Ecto neural progenitor cell (in vitro differentiated cells): ENCODE measurements at regions not wholly inside any gene's neighbourhood (a gene's known extent, or its start where the extent isn't known, plus 50 kb on each side); places are given as distances from the start of the nearest gene placed in this dataset.
"Not testable (repeated sequence)": the region's sequence is repeated elsewhere in the genome, so short reads cannot be mapped to it uniquely, and the experiment has no call there.

Source experiments
- DNase-seq: peaks from one replicate; pipeline ENCODE4 v3.0.0-alpha.2; 2018; ENCODE audit warnings: low spot score

DNA sequence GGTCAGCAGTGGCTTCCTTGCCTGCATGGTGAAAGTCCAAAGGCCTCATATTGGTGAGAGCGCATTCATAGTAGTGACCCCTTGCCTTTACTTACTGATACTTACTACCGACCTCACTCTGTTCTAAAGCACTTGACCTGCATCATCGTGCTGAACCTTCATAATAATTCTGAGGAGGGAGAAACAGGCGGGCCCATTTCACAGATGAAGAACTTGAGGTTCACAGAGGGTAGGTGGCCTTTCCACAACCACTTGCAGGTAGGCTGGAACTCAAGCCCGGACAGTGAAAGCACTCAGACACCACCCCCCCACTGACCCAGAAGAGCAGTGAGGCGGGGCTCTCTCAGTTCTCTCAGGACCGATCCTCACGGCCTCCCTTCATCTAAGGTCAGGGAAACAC lies 149.4 kb upstream of the CHST15 start:
- no peak for DNase-seq

DNA sequence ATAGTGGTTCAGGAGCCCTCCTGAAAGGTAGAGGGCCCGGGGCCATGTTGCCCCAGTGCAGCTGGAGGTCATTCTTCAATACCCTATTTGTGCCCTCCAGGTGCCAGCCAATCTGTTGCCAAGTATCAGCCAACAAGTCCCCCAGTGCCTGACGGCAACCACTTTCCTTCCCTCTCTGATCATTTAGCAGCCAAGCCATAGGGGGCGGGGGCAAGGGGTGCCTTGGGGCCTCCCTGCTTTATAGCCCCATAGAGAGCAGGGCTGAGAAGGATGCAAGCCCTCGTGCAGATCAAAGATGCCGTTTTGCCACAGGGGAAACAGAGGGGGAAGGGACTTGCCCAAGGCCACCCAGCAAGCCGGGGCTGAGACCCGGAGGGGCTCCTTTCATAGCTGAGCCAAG lies 149.0 kb upstream of the CHST15 start:
- DNase-seq, result no peak

- DNase-seq, result not testable (repeated sequence)
Measured at GRCh38 chr10:124241510-124241909, 148.1 kb upstream of the CHST15 start.

DNA sequence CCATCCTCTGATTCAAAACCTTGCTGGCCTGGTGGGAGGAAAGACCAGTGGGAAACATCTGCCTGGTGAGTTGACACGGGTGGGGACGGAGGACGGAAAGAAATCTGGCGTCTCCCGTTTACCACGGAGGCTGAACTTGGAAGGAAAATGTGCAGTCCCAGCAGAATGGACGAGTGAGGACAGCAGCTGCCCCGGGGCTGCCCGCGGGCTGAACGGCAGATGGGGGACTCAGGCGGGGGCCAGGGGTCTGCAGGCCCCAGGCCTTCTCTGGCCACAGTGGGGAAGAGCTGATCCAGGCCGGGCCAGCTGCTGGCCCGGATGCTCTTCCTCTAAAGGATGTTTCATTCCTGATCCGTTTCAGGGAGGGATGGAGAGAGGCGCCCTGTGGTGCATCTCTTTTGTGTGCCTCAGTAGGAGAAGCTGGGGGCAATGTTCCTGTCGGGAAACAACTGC lies 147.5 kb upstream of the CHST15 start:
- DNase-seq, result peak; percentile 64

GRCh38 chr10:124239696-124240095 lies 146.3 kb upstream of the CHST15 start:
- no peak for DNase-seq

DNA sequence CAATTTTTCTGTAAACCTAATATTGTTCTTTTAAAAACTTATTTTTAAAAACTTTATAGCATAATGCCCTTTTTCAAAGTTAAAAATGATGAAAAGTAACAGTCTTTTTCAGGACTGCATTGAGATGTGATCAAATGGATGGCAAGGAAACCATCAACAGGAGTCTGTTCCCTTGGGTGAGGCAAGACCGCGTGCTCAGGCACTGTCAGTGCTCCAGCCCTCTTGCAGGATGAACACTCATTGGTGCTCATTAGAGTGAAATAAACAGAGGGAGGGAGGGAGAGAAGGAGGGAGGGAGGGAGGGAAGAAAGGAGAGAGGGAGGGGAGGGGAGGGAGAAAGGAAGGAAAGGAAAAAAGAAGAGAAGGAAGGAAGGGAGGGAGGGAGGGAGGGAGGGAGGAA lies 145.7 kb upstream of the CHST15 start:
- DNase-seq, result no peak

GRCh38 chr10:124238367-124238766 lies 145.0 kb upstream of the CHST15 start:
- DNase-seq, result no peak

DNA sequence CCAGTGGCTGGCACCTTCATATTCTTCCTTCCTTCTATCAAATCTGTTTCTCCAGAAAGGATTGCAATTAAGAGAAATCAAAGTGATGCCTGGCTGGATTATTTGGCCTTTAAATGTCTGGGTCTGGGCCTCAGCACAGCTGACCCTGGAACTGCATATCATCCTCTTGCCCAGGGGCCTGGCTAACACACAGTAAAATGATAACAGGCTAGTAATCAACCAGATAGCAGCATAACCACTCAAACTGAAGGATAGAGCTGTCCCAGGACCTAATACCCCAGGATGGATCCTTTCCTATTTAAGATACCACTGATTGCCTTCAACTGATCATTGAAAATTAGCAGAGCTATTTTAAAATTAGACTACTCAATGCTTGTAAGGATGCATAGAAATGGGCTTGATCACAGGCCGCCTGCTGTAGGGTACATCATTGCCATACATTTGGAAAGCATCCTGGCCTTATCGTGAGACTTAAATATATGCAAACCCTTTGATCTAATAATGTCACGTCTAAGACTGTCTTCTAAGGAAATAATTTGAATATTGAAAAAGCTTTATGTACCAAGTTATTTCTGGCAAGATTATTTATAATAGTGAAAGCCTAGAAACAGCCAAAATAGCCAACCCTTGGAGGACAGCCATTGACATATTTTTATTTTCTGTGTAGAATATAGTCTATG lies 144.0 kb upstream of the CHST15 start:
- DNase-seq, result no peak

GRCh38 chr10:124236816-124237215 lies 143.4 kb upstream of the CHST15 start:
- no peak for DNase-seq

- DNase-seq, result no peak
Measured at GRCh38 chr10:124236136-124236535, 142.7 kb upstream of the CHST15 start.

DNA sequence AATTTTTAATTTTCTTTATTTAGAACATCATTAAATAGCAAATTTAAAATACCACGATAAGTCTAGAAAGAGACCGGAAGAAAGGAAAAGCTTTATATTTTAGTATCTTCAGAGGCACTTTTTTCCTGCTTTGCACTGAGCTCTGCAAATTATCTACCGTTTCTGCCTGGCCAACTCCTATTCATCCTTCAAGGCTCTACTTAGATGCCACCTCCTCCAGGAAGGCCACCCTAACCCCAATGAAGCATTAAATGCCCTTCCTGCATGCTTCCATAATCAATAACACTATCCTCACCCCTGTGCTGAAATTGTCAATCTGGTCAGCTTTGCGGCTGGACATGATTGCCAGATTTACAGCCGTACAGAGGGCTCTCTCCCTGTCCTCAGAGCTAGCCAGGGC lies 141.8 kb upstream of the CHST15 start:
- DNase-seq, result no peak

DNA sequence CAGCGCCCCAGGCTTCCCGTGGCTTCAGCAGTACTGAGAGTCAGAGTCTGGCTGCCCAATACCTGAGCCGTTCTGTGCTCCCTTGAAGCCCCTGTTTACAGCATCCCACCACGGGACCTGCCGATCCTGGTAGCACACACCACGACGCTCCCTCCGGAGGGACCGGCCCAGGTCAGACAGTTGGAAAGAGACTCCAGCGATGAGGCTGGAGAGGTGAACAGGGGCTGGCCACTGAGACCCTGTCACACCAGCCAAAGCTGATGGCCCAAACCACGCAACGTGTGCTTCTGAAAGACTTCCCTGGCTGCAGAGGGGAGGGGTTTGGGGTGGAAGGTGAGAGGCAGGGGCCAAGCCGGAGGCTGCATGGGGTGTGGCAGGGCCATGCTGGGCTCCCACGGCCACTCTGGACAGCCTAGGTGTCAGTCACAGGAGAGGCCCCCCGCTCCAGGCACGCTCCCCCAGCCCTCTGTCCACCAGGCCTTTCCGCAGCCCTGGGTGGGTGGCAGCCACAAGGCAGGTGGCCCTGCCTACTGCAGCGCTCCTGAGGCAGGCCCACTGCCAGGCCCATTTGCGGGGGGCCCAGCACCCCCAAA lies 140.2 kb upstream of the CHST15 start:
- no peak for DNase-seq

DNA sequence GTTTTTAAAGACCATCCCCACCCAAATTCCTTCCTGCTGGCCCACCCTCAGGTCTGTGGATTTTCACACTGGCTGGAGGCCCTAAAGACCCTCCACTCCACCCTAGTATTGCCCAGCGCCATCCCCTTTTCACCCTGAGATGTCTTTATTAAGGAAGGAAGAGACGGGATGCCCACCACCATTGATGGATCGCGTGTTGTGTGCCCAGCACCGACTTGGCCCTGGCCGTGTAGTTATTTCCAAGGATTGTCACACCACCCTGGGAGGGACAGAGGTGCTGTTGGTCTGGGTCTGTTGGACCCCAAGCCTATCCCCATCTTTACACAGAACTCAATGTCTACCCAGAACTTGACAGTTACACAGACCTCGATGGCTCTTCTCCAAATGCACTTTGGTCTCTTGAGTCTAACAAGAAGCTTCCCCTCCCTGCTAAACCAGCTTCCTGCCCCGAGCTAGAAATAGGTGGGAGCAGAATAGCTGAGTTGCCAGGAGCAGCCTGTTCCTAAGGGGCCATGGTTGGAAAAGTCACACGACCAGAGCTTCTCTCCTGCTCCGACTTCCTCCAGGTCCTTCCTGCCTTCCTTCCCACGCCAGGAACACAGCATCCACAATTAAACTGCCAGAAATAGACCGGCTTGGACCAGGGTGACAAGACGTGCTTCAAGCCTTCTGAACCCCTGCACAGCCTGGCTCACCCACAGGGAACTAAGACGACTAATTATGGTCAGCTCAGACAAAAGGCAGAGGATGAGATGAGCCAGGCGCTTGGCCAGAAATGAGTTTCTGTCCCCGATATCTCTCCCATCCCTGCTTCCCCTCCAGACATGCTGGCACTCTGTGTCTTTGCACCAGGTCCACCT lies 139.5 kb upstream of the CHST15 start:
- DNase-seq, result no peak

DNA sequence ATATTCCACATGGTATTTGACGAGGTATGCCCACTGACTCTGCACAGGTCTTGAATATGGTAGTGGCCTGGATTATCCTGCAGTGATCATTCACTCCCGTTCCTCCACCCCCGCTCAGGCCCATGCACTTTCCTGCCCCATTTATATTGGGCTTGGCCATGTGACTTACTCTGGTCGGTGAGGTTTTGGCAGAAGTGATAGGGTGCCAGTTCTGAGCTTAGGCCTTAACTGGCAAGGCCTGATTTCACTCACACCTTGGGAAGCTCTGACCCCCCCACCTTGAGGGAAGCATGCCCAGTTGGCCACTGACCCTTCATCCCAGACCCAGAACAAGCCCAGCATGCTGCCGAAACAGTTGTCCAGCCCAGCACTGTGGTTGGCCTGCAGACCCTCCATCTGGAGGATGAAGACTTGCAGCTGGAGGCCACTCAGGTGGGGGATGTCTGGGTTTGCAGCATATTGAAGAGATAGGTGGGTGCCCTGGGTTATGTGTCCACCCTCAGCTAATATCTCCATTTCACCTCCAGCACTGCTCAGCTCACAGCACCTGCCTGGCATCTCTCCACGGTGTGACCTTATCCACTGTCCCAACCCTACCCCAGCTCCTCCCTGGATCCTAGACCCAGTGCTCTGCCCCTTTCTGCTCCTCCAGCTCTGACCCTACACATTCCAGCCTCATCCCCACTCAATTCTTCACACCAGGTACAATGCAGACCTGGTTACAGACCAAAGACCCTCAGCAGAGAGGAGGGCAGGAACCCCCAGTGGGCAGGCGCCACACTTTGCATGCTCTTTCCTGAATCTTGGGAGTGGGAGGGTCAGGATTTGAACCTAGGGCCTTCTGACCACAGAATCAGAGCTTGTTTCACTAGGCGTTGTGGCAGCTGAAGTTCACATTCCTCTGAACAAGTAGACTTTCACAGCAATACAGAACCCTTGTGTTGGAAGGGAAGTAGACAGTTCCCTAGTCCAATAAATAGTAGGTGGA lies 138.1 kb upstream of the CHST15 start:
- no peak for DNase-seq

GRCh38 chr10:124230635-124231167 lies 137.3 kb upstream of the CHST15 start:
- no peak for DNase-seq

DNA sequence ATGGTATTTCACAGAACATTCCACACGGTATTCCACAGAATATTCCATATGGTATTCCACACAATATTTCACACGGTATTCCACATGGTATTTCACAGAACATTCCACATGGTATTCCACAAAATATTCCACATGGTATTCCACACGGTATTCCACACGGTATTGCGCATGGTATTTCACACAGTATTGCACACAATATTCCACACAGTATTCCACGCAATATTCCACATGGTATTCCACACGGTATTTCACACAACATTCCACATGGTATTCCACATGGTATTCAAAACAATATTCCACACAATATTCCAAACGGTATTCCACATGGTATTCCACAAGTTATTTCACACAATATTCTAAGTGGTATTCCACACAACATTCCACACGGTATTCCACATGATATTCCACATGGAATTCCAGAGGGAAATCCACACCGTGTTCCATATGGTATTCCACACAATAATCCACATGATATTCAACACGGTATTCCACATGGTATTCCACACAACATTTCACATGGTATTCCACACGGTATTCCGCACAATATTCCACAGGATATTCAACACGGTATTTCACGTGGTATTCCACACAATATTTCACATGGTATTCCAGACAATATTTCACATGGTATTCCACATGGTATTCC lies 136.7 kb upstream of the CHST15 start:
- no peak for DNase-seq

- no peak for DNase-seq
Measured at GRCh38 chr10:124229201-124229988, 136.0 kb upstream of the CHST15 start.

- no peak for DNase-seq
Measured at GRCh38 chr10:124228471-124228870, 135.1 kb upstream of the CHST15 start.

- no peak for DNase-seq
Measured at GRCh38 chr10:124227988-124228387, 134.6 kb upstream of the CHST15 start.
